Left ventricle myocardium superior (tissue), 1 donor: ENCODE measurements at regions not wholly inside any gene's neighbourhood (a gene's known extent, or its start where the extent isn't known, plus 50 kb on each side); places are given as distances from the start of the nearest gene placed in this dataset.

Source experiments
- ATAC-seq: fragments of 200-7000 bp; cut with Tn5 transposase; one replicate; pipeline ENCODE4 v1.9.1; 2020; ENCODE audit warnings: mild to moderate bottlenecking, moderate library complexity
- DNase-seq: peaks from one replicate; pipeline ENCODE4 v3.0.0-alpha.2; 2020
- intact Hi-C: fragments of 100-400 bp; cut with micrococcal nuclease; formaldehyde crosslinking; loops from one replicate; pipeline ENCODE4 v1.11.0; 2022
- donor health status: DM: no; HTN: yes; CAD: no; lungs with severe emphysema.

DNA sequence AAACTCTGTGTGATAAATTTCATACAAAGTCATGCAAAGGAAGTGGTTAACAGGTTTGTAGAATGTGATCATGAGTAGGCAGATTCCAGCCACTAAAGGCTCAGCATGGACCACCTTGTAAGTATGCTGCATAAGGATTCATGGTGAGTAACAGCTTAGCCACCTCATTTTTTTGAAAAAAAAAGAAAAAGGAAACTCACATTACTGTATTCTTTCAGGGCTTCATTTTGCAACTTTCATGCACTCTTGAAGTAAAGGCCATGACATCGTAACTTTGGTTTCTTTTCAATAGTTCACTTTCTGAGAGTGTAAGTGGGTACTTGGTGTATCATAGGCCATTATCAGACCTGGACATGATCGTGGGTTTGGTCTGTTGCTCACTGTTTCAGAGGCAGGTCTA is 175.1 kb downstream of the PCSK1 start:
- no peak for ATAC-seq
- no peak for DNase-seq
- intact Hi-C loops: no loop called here

GRCh38 chr5:96256795-96257470 is 176.1 kb downstream of the PCSK1 start:
- intact Hi-C loops: no loop called here
- ATAC-seq: peak; percentile 42
- no peak for DNase-seq

GRCh38 chr5:96254980-96255691 is 177.9 kb downstream of the PCSK1 start:
- intact Hi-C loops: no loop called here
- ATAC-seq (no peak), DNase-seq (no peak)

DNA sequence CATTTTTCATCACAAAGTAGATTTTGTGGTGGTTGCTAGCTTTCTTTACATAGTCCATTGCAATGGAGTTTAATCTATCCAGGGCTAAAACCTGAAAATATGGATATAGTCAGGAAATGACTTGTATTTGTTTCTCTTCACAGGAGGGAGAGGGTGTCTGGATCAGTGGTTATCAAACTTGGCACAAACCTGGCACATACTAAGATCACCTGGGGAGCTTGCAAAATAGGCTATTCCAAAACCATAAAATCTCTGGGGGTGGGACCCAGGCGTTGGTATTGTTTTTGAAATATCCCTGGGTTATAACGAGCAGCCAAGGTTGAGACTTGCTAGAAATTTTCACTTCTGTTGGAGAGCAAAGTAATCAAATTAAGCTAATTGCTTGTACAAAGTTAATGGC is 179.9 kb downstream of the PCSK1 start:
- intact Hi-C loops: no loop called here
- ATAC-seq: no peak
- no peak for DNase-seq

DNA sequence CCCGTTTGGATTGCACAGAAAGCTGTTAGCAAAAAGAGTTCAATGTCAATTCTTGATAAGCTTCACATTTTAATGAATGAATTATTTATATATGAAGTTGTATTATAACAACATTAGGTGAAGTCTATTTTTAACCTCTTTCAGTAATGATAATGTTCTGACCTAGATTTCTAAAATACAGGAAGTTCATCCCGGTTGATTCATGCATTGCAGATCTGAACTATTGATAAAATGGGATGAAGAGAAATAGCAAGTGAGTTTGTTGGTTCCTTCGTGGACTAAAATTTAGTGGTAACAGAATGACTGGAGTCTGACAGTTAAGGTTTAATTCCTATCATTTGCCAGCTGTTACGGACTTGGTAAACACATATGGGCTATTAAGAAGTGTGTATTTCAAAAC is 180.5 kb downstream of the PCSK1 start:
- intact Hi-C loops: no loop called here
- DNase-seq (no peak), ATAC-seq (no peak)

GRCh38 chr5:96250782-96251181 is 182.3 kb downstream of the PCSK1 start:
- ATAC-seq (no peak), DNase-seq (no peak)
- intact Hi-C loops: no loop called here

DNA sequence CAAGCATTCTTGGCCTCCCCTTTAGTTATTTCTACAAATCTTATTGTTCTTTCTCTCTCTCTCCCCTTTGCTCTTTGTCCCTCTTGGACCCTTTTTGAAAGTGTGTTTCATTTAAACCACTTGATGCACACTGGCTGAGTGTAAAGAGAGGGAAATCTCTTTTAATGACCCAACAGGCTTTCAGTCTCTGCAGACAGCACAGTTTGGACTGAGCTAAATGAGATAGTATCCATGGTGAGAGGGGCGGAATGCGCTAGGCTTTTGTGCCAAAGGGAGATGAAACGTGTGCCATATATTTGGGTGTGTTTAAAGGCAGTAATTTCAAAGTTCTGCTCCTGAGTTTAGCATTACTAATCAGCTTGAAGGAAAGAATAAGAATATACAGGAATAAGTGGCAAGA is 184.9 kb downstream of the PCSK1 start:
- DNase-seq (no peak), ATAC-seq (peak; percentile 32)
- intact Hi-C loops: no loop called here

- no peak for DNase-seq
- intact Hi-C loops: no loop called here
- ATAC-seq: peak; percentile 31
Observed at GRCh38 chr5:96247708-96248107, 185.3 kb downstream of the PCSK1 start.

DNA sequence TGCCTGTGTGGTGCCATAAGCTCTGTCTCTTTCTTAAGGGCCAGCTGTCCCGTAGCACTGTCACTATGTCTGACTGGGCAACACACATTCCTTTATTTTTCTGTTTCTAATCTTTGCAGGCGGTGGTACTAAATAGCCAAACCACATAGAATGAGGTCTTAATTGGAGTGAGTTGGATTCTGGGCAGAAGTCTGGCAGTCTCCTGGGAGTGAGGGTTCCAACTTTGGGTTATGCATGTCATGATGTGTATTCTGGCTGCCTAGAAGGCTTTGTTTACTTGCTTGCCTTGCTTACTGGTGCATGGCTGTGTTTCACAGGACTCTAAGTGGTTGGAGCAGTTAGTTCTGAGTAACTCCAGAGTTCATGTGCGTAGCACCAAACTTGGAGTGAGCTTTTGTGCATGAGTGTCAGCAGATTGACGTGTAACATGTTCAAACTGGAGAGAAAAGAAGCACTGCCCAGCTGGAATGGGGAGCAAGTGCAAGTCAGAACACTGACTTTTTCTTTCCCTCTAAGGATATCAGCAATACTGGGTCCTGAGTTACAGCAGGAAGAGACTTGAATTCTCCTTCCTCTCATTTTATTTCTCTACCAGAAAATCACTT is 185.8 kb downstream of the PCSK1 start:
- intact Hi-C loops: no loop called here
- DNase-seq (no peak), ATAC-seq (peak; percentile 93)

- no peak for DNase-seq
- ATAC-seq: no peak
- intact Hi-C loops: no loop called here
Observed at GRCh38 chr5:96245140-96246091, 187.6 kb downstream of the PCSK1 start.

DNA sequence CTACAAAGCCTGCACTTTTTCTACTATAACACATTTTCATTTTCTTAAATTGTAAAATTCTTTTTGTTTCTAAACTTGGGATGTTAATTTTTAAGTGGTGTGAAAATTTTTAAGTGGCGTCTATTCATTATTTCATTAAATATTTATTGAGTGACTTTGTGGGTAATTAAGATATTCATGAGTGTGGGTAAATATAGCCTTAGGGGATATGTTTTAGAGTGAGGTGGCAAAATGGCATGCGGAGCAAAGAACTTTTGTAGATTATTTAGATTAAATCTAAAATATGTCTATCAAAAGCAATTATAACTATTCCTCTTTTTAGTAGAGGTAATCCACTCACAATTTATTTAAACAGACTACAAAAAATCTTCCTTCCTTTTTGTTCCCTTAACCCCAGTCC is 188.4 kb downstream of the PCSK1 start:
- no peak for DNase-seq
- intact Hi-C loops: no loop called here
- ATAC-seq: no peak

DNA sequence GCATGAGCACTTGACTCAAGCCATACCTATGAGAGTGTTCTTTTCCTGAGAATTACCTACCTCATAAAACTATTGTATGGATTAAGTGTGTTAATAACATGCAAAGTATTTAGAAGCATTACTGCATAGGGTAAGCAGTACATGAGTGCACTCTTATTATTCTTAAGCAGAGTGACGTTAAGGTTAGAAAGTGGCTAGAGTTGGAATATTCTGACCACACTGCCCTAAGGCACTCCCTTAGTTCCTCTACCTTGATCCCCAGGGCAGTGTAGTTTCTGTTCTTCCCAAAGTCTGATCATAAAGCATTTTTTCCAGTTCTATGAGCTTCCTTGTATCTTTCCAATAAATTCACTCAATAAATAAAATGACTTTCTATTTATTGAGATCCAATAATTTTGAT is 189.2 kb downstream of the PCSK1 start:
- intact Hi-C loops: no loop called here
- ATAC-seq: no peak
- DNase-seq: no peak

GRCh38 chr5:96243203-96243602 is 189.8 kb downstream of the PCSK1 start:
- ATAC-seq (no peak), DNase-seq (no peak)
- intact Hi-C loops: no loop called here

- ATAC-seq: no peak
- no peak for DNase-seq
- intact Hi-C loops: no loop called here
Observed at GRCh38 chr5:96242571-96242970, 190.5 kb downstream of the PCSK1 start.

GRCh38 chr5:96236831-96237230 is 196.2 kb downstream of the PCSK1 start:
- DNase-seq (no peak), ATAC-seq (no peak)
- intact Hi-C loops: no loop called here

GRCh38 chr5:96236051-96236450 is 197.0 kb downstream of the PCSK1 start:
- ATAC-seq (peak; percentile 20), DNase-seq (no peak)
- intact Hi-C loops: no loop called here

DNA sequence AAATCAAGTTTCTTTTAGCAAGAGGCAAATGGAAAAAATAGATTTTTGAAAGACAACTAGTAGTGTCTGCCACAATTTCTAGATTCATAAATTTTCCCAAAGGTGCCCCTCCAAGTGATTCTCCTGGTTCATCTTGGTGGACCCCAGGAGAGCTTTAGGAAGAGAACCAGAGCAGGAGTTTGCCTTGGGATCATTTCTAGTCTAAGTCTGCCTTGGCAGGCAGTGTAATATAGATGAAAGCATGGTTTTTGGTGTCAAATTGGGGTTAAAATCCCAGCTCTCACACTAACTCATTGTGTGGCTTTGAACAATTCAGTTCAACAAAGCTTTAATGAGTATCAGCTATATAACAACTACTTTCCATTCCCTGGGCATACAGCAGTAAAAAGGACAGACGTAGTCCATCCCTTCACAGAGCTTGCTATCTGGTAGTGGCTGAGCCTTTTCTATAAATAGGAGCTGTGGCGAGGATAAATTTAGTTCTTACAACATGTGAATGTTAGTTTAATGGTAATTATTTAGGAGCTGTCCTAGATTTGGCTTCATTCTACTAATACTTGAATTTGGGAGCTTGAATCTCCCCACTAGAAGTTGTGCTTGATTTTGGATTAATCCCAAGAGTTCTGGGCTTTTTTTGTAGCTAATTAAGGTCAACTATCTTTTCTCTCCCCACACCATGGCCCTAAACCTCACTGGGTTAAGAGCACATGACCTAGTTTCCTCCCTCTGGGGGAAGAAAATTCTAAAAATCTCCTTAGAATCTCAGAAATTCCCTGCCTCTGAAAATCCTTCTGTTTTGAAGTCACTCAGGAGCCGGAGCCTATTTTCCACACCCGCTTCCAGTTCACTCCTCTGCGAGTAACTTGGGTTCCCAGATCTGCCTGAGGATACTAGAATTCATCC is 197.8 kb downstream of the PCSK1 start:
- intact Hi-C loops: no loop called here
- DNase-seq: no peak

GRCh38 chr5:96232602-96233001 is 200.4 kb downstream of the PCSK1 start:
- intact Hi-C loops: no loop called here
- no peak for DNase-seq
- ATAC-seq: no peak

More for the DNA sequence above, 197.8 kb downstream of the PCSK1 start:
- ATAC-seq: peak; percentile 99

GRCh38 chr5:96229188-96229587 is 203.9 kb downstream of the PCSK1 start:
- intact Hi-C loops: no loop called here
- no peak for ATAC-seq
- no peak for DNase-seq
